Daoy (cell line): ENCODE measurements at regions not wholly inside any gene's neighbourhood (a gene's known extent, or its start where the extent isn't known, plus 50 kb on each side); places are given as distances from the start of the nearest gene placed in this dataset.
"Not testable (repeated sequence)": the region's sequence is repeated elsewhere in the genome, so short reads cannot be mapped to it uniquely, and the experiment has no call there.

Experiments used
- DNase-seq: peaks from one replicate; pipeline ENCODE4 v3.0.0-alpha.2; 2015; ENCODE audit warnings: low read depth

DNA sequence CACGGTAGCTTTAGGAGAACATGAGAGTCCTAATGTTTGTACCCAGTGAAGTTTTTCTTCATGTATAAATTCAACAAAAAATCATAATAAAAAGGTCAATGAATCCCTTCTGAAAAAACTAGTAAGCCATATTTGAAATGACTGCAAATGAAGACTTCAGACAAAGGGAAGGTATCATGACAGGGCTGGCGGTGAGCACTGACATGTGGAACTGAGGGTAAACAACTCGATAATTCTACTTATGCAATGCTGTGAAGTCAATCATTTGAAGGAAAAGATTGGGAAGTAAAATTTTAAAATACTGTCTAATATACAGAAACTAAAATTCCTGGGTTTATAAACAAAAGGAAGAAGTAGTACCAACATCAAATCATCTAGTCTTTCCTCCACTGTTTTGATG lies 190.2 kb upstream of the COPS8 start:
- DNase-seq, result no peak

DNA sequence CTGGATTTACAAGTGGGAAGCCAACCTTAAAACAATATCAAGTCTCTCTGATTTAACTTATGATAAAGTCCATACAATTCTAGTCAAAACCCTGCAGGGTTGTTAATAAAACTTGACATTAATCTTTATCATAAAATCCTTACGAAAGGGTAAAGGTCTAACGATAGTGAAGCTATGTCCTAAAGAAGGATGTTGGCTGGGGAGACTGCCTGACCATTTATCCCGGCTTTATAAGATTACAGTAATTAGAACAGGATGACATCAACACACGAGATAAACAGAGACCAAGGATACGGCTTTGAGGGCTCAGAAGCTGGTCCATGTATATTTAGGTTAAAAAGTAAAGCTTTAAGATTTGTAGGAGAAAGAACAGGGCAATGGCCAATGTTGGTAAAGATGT lies 189.0 kb upstream of the COPS8 start:
- DNase-seq, result no peak

- DNase-seq, result no peak
These were observed 186.5 kb upstream of the COPS8 start for GRCh38 chr2:236899146-236899545.

DNA sequence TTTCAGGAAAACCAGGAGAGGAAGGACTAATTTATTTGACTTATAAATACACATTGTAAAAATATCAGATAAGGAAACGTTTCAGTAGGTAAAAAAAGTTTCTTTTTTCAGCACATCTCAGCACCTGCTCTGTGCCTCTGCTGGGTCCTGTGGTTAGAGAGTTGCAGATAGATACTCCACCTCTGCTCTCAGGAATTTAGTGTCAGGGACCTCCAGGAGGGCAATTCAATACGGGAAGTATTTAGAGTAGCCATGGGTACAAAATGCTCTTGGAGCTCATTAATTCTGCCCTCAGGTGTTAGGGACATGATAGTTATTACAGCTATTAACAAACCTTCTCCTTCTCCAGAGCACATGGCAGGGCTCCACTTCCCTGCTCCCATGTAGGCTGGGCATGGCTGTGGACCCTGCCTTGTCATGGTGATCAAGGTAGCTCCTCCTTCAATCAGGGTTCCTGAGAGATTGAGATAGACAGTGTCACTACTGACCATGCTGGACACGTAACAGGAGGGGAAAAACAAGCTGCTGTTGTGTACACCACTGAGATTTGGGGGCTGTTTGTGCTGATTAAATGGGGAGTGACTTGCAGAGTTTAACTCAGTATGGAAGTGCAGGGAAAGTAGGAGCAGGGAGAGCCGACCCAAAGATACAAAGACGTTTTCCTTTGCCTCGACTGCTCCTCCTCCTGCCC lies 185.6 kb upstream of the COPS8 start:
- no peak for DNase-seq

- DNase-seq, result no peak
These were observed 183.7 kb upstream of the COPS8 start for GRCh38 chr2:236901956-236902355.

DNA sequence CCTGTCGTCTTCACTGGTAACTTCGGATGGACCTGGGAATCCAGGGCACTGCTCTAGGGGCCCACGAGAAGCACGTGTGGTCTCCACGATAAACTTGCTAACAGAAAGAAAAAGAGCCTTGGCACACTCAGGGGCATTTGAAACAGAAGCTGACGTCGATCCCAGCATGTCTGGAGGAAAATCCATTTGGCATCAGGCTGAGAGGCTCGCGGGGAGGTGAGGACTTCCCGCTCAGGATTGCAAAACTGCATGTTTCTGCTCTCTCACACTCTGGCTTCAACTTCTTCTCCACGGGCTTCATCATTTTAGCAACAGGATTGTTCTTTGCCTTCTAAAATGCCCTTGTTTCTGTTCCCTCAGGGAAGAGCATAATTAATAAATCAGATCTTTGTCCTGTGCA lies 181.7 kb upstream of the COPS8 start:
- no peak for DNase-seq

- no peak for DNase-seq
These were observed 181.1 kb upstream of the COPS8 start for GRCh38 chr2:236904389-236905263.

DNA sequence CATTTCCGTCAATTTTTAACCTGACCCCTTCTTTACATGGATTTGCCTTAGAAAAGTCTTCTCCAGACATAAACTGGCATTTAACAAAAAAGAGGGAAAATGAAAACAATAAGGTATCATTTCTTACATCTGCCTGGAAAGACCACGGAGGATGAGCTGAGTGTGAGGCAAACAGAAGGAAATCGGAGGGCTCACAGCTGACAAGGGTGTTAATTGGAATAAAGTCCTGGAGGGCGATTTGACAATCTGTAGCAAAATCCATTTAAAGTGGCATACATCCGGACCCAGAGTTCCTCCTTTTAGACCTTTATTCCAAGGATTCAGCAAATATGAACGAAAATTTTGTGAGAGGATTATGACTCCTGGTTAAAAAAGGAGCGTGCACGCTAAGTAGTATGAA lies 179.7 kb upstream of the COPS8 start:
- no peak for DNase-seq

DNA sequence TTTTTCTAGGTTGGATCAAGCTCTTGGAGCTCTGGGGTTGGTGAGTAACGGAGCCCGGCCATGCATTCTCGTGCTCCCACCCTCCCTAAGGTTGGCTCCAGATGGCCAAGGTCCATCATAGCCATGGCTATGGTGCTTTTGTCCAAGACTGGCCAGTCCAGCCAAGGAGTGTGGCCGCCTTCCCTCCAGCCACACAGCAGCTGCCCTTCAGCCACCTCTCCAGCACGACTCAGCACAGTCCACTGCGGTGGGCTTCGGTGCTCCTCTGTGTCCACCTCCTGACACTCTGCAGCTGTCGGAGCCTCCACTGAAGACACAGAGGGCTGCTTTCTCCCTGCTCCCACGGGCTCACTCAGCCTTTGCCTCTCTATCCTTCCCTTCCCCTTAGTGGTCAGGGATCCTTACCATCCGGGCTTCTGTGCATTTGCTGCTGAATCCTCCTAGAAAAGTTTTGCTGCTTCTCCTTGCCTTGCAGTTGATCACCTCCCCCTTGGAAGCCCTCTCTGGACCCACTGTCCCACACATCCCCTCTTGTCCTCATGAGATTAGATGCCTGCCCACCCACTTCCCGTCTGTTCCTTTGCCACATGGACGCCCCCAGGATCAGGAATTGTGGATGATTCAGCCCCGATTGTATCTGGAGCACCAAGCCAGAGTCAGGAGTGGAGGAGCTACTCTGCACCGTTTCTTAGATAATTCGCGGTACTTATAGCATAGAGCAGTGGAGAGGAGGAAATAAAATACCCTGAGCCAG lies 177.1 kb upstream of the COPS8 start:
- no peak for DNase-seq

DNA sequence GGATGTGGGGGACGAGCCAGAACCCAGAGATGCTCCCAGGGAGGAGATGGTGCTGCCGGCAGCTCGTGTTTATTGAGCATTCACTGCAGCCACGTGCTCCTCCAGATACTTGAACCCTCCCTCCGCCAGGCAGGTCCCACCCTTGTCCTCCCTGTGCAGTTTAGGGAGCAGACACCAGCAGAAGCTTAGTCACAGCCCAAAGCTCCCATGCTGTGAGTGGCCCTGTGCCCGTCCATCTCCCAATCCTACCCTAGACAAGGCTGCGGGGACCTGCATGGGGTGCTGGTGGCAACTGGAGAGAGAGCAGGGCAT lies 176.5 kb upstream of the COPS8 start:
- DNase-seq, result no peak

DNA sequence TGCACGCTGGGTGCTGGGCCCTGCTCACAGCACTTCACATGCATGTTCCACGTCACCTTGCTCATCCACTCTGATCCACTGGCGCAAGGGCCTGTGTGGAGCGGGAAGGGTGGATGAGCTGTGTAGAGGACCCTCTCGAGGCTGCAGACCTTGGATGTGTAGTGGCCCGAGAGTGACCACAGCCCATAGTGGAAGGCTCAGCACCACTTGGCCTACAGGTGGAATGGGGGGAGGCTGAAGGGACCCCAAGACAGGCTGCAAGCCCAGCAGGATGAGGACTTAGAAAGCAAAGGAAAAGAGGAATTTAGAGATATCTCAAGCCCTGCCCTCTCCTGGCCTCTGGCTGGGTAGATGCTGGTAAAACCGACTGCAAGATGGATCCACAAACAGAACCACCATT lies 175.9 kb upstream of the COPS8 start:
- no peak for DNase-seq

DNA sequence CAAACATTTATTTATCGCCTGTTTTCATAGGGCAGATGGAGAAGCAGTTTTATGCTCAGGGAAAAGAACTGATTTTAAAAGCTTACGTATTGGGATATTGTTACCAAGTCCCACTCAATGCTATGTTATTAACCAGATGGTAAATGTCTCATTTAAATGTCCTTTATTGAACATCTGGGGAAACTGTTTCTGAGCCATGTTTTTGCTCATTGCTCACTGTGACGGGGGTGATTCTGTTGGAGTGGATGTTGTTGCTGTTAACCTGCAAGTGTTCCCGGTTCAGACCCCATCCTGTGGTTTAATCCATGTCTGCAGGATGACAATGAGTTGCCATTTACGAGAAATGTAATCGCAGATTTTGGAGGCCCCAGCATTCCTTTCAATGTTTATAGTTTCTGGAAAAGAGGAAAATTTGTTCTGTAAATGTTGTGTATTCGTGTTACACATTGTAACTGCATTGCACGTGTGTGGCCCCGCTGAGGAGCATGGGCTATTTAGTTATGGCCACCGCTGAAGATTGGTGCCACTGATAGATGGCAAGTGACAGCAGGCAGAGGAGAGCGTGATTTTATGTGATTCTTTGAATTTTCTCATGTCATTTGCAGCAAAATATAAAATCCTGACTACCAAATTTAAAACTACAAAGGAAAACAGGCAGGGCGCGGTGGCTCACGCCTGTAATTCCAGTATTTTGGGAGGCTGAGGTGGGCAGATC lies 174.8 kb upstream of the COPS8 start:
- DNase-seq, result no peak

DNA sequence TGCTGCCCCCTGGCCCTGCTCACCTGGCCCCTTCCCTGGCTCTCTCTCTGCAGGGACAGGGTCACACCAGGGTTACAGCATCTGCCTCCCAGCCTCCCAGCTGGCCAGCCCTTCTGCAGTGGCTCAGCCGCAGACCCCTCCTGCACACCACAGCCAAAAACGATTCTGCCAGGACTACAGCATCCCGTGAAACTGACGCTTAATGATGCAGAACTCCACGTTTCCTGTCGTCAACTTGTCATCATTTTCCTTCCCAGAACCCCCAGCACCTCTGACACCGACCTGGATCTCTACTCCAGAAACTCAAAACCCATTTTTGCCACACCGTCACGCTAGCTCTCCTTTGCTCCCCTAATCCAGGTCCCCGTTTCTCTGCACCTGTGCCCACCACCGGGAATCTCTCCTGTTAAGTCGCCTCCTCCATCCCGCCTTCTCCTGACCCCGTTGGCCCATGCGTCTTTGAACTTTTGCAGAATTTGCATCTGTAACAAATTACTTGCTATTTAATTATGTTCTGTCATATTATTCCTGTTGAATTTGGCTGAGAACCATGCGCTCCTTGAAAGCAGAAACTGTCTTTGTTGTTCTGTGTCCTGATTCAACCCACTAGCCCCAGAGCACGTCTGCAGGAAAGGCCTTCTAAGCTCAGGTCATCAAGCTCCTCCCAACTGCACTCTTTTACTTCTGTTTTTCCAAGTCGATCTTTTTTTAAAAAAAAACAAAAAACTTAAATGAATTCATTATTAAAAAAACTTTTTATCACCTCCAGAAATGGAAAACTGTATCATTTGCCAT lies 173.2 kb upstream of the COPS8 start:
- DNase-seq, result no peak

GRCh38 chr2:236915186-236915585 lies 170.5 kb upstream of the COPS8 start:
- no peak for DNase-seq

- DNase-seq, result no peak
These were observed 170.0 kb upstream of the COPS8 start for GRCh38 chr2:236915726-236916125.

DNA sequence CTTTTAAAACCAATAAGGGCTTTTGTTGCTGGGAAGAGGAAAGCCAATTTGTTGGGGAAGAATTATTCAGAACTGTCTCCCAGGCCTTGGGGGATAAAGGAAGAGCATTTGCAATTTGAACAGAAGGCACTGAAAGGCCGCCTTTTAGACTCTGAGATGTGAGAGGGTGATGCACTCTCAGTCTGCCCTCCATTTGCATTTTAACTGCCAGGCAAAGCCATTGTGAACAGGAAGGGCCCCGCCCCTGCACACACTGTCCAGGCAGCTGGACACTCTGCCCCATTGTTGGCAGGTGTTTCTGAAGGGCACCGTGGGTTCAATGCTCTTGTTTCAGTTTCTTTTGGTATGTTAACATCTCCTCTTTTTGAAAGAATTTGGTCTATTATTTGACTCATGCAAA lies 169.5 kb upstream of the COPS8 start:
- DNase-seq, result no peak

- no peak for DNase-seq
These were observed 169.0 kb upstream of the COPS8 start for GRCh38 chr2:236916651-236917050.

GRCh38 chr2:236917164-236917563 lies 168.5 kb upstream of the COPS8 start:
- DNase-seq, result no peak

- no peak for DNase-seq
These were observed 167.1 kb upstream of the COPS8 start for GRCh38 chr2:236918545-236918944.

- peak; percentile 37 for DNase-seq
These were observed 166.5 kb upstream of the COPS8 start for GRCh38 chr2:236919209-236919608.

DNA sequence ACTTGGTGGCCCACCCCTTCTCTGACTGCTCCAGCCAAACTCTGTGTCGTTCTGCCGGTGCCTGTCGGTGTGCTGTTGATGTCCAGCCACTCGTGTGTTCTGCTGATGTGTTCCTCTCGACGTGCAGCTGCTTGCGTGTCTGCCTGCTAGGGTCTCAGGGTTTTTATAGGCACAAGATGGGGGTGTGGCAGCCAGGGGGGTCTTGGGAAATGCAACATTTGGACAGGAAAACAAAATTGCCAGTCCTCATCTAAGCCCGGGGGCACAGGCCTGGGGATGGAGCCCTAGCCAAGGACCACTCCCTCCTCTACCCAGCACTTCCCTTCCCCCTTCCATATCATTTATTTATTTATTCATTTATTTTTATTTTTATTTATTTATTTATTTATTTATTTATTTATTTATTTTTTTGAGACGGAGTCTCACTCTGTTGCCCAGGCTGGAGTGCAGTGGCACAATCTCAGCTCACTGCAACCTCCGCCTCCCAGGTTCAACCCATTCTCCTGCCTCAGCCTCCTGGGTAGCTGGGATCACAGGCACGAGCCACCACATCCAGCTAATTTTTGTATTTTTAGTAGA lies 165.8 kb upstream of the COPS8 start:
- DNase-seq, result not testable (repeated sequence)
